ENCODE measurements at regions not wholly inside any gene's neighbourhood (a gene's known extent, or its start where the extent isn't known, plus 50 kb on each side); places are given as distances from the start of the nearest gene placed in this dataset.

- no peak for ATAC-seq
Observed at GRCh38 chr1:29868096-29868495, 631.8 kb downstream of the PTPRU start.

GRCh38 chr1:29865051-29865450 is 628.7 kb downstream of the PTPRU start:
- no peak for TF ChIP-seq PATZ1 (CRISPR knock-in tag; IDR thresholded peaks at IDR 0.05; ENCODE audit: borderline replicate concordance)
- no peak for TF ChIP-seq ESRRG (CRISPR knock-in tag; IDR thresholded peaks at IDR 0.05)
- no peak for ATAC-seq

More at GRCh38 chr1:29868096-29868495, 631.8 kb downstream of the PTPRU start:
- TF ChIP-seq ZFP3 (CRISPR knock-in tag; IDR thresholded peaks at IDR 0.05), result no peak
- no peak for TF ChIP-seq CSDC2 (CRISPR knock-in tag; IDR thresholded peaks at IDR 0.05)
- no peak for TF ChIP-seq ZNF565 (CRISPR knock-in tag; conservative IDR thresholded peaks at IDR 0.05; ENCODE audit: low read depth)
- TF ChIP-seq OSR1 (CRISPR knock-in tag; IDR thresholded peaks at IDR 0.05), result no peak
- TF ChIP-seq POU6F1 (CRISPR knock-in tag; IDR thresholded peaks at IDR 0.05; ENCODE audit: borderline replicate concordance, low read depth), result no peak
- TF ChIP-seq TCF4 (CRISPR knock-in tag; IDR thresholded peaks at IDR 0.05; ENCODE audit: borderline replicate concordance), result no peak
- no peak for TF ChIP-seq ZC3H10 (CRISPR knock-in tag; IDR thresholded peaks at IDR 0.05)
- TF ChIP-seq ARNTL (CRISPR knock-in tag; IDR thresholded peaks at IDR 0.05; ENCODE audit: borderline replicate concordance, low read depth), result no peak
- TF ChIP-seq CSRNP3 (CRISPR knock-in tag; IDR thresholded peaks at IDR 0.05), result no peak

- no peak for ATAC-seq
Observed at GRCh38 chr1:29864431-29865022, 628.2 kb downstream of the PTPRU start.

More at GRCh38 chr1:29864431-29865022, 628.2 kb downstream of the PTPRU start:
- TF ChIP-seq CSRNP3 (CRISPR knock-in tag; IDR thresholded peaks at IDR 0.05), result no peak
- no peak for TF ChIP-seq PATZ1 (CRISPR knock-in tag; IDR thresholded peaks at IDR 0.05; ENCODE audit: borderline replicate concordance)
- no peak for TF ChIP-seq GLIS3 (CRISPR knock-in tag; IDR thresholded peaks at IDR 0.05)
- no peak for TF ChIP-seq ESRRG (CRISPR knock-in tag; IDR thresholded peaks at IDR 0.05)
- no peak for TF ChIP-seq TCF4 (CRISPR knock-in tag; IDR thresholded peaks at IDR 0.05; ENCODE audit: borderline replicate concordance)
- TF ChIP-seq RARB (CRISPR knock-in tag; IDR thresholded peaks at IDR 0.05), result no peak
- no peak for TF ChIP-seq BACH2 (CRISPR knock-in tag; IDR thresholded peaks at IDR 0.05; ENCODE audit: borderline replicate concordance)
- TF ChIP-seq PPARA (CRISPR knock-in tag; IDR thresholded peaks at IDR 0.05; ENCODE audit: borderline replicate concordance), result no peak
- TF ChIP-seq CREB5 (CRISPR knock-in tag; IDR thresholded peaks at IDR 0.05; ENCODE audit: low read depth), result no peak
- TF ChIP-seq ZFP30 (CRISPR knock-in tag; IDR thresholded peaks at IDR 0.05), result no peak
- no peak for TF ChIP-seq TSHZ2 (CRISPR knock-in tag; IDR thresholded peaks at IDR 0.05)
- no peak for TF ChIP-seq ZC3H10 (CRISPR knock-in tag; IDR thresholded peaks at IDR 0.05)
- TF ChIP-seq OSR1 (CRISPR knock-in tag; IDR thresholded peaks at IDR 0.05), result no peak
- TF ChIP-seq CSDC2 (CRISPR knock-in tag; IDR thresholded peaks at IDR 0.05), result no peak
- TF ChIP-seq ZFP3 (CRISPR knock-in tag; IDR thresholded peaks at IDR 0.05), result no peak
- TF ChIP-seq POU6F1 (CRISPR knock-in tag; IDR thresholded peaks at IDR 0.05; ENCODE audit: borderline replicate concordance, low read depth), result no peak
- no peak for TF ChIP-seq ARNTL (CRISPR knock-in tag; IDR thresholded peaks at IDR 0.05; ENCODE audit: borderline replicate concordance, low read depth)
- TF ChIP-seq ISL1 (CRISPR knock-in tag; IDR thresholded peaks at IDR 0.05), result no peak
- no peak for TF ChIP-seq ZNF565 (CRISPR knock-in tag; conservative IDR thresholded peaks at IDR 0.05; ENCODE audit: low read depth)
- TF ChIP-seq TOX (CRISPR knock-in tag; IDR thresholded peaks at IDR 0.05; ENCODE audit: borderline replicate concordance), result no peak
